Skeletal muscle satellite cell (primary cell): ENCODE measurements at regions not wholly inside any gene's neighbourhood (a gene's known extent, or its start where the extent isn't known, plus 50 kb on each side); places are given as distances from the start of the nearest gene placed in this dataset.

ENCODE experiments used
- H3K27me3 ChIP-seq: 2 replicates; pipeline ENCODE4 v1.7.0; 2013; ENCODE audit warnings: low read length; ENCODE audit not compliant: control insufficient read depth, insufficient read depth
- H3K36me3 ChIP-seq: 2 replicates; pipeline ENCODE4 v1.7.0; 2013; ENCODE audit warnings: mild to moderate bottlenecking, control low read depth, low read length; ENCODE audit not compliant: insufficient read depth
- H3K4me1 ChIP-seq: 2 replicates; pipeline ENCODE4 v1.7.0; 2013; ENCODE audit warnings: low read length; ENCODE audit not compliant: control insufficient read depth, insufficient read depth
- H3K4me2 ChIP-seq: 2 replicates; pipeline ENCODE4 v1.7.0; 2013; ENCODE audit warnings: mild to moderate bottlenecking, low read length
- H3K4me3 ChIP-seq: 2 replicates; pipeline ENCODE4 v1.7.0; 2013; ENCODE audit warnings: low read length
- H3K9ac ChIP-seq: 2 replicates; pipeline ENCODE4 v1.7.0; 2013; ENCODE audit warnings: mild to moderate bottlenecking, low read depth, low read length, moderate library complexity
- H3K9me3 ChIP-seq: replicated peaks from 2 replicates; pipeline ENCODE4 v1.7.0; 2013; ENCODE audit warnings: mild to moderate bottlenecking, control low read depth, low read length

- peaks cover 7% of the 10 kb centered on the region for H3K4me1 ChIP-seq
- no peak overlapping the region for H3K9ac ChIP-seq
- H3K36me3 ChIP-seq: no peaks in the 10 kb centered on the region
- H3K27me3 ChIP-seq: no peaks in the 10 kb centered on the region
- no peaks in the 10 kb centered on the region for H3K9me3 ChIP-seq
- no peak overlapping the region for H3K4me3 ChIP-seq
- H3K4me2 ChIP-seq: no peak overlapping the region
These were observed 137.9 kb upstream of the JUN start for GRCh38 chr1:58921751-58922150.

- Histone ChIP-seq H3K9me3 (no peaks in the 10 kb centered on the region), H3K9ac (no peak overlapping the region), H3K4me1 (peaks cover 7% of the 10 kb centered on the region), H3K27me3 (no peaks in the 10 kb centered on the region), H3K4me2 (no peak overlapping the region), H3K36me3 (no peaks in the 10 kb centered on the region), H3K4me3 (no peak overlapping the region)
These were observed 138.6 kb upstream of the JUN start for GRCh38 chr1:58922302-58923089.

- Histone ChIP-seq H3K4me2 (no peak overlapping the region), H3K9me3 (no peaks in the 10 kb centered on the region), H3K27me3 (no peaks in the 10 kb centered on the region), H3K4me3 (no peak overlapping the region), H3K4me1 (peaks cover 7% of the 10 kb centered on the region), H3K36me3 (no peaks in the 10 kb centered on the region), H3K9ac (no peak overlapping the region)
These were observed 139.2 kb upstream of the JUN start for GRCh38 chr1:58923090-58923470.

GRCh38 chr1:58924016-58924565 lies 140.2 kb upstream of the JUN start:
- Histone ChIP-seq H3K4me2 (no peak overlapping the region), H3K4me1 (peaks cover 7% of the 10 kb centered on the region), H3K9ac (no peak overlapping the region), H3K4me3 (no peak overlapping the region), H3K27me3 (no peaks in the 10 kb centered on the region), H3K36me3 (no peaks in the 10 kb centered on the region), H3K9me3 (no peaks in the 10 kb centered on the region)

- H3K36me3 ChIP-seq: no peaks in the 10 kb centered on the region
- H3K9me3 ChIP-seq: no peaks in the 10 kb centered on the region
- H3K27me3 ChIP-seq: no peaks in the 10 kb centered on the region
- no peak overlapping the region for H3K4me2 ChIP-seq
- no peak overlapping the region for H3K9ac ChIP-seq
- peaks cover 13% of the 10 kb centered on the region for H3K4me1 ChIP-seq
- no peak overlapping the region for H3K4me3 ChIP-seq
These were observed 141.0 kb upstream of the JUN start for GRCh38 chr1:58924821-58925220.

- Histone ChIP-seq H3K4me2 (no peak overlapping the region), H3K36me3 (no peaks in the 10 kb centered on the region), H3K4me3 (no peak overlapping the region), H3K9me3 (no peaks in the 10 kb centered on the region), H3K27me3 (no peaks in the 10 kb centered on the region), H3K9ac (no peak overlapping the region), H3K4me1 (peaks cover 16% of the 10 kb centered on the region)
These were observed 141.4 kb upstream of the JUN start for GRCh38 chr1:58925247-58925646.

- Histone ChIP-seq H3K27me3 (no peaks in the 10 kb centered on the region), H3K4me2 (no peak overlapping the region), H3K36me3 (no peaks in the 10 kb centered on the region), H3K9ac (no peak overlapping the region), H3K9me3 (no peaks in the 10 kb centered on the region), H3K4me1 (peaks cover 16% of the 10 kb centered on the region), H3K4me3 (no peak overlapping the region)
These were observed 142.3 kb upstream of the JUN start for GRCh38 chr1:58926152-58926551.

GRCh38 chr1:58927041-58927721 lies 143.3 kb upstream of the JUN start:
- Histone ChIP-seq H3K4me3 (no peak overlapping the region), H3K4me1 (peaks cover 19% of the 10 kb centered on the region), H3K4me2 (no peak overlapping the region), H3K27me3 (no peaks in the 10 kb centered on the region), H3K36me3 (no peaks in the 10 kb centered on the region), H3K9ac (no peak overlapping the region), H3K9me3 (no peaks in the 10 kb centered on the region)

GRCh38 chr1:58927722-58928085 lies 143.9 kb upstream of the JUN start:
- H3K9me3 ChIP-seq: no peaks in the 10 kb centered on the region
- no peak overlapping the region for H3K4me3 ChIP-seq
- H3K9ac ChIP-seq: no peak overlapping the region
- H3K4me2 ChIP-seq: no peak overlapping the region
- H3K27me3 ChIP-seq: no peaks in the 10 kb centered on the region
- H3K36me3 ChIP-seq: no peaks in the 10 kb centered on the region
- peaks cover 19% of the 10 kb centered on the region for H3K4me1 ChIP-seq

- Histone ChIP-seq H3K4me3 (no peak overlapping the region), H3K27me3 (no peaks in the 10 kb centered on the region), H3K4me2 (no peak overlapping the region), H3K9ac (no peak overlapping the region), H3K4me1 (peaks cover 27% of the 10 kb centered on the region), H3K9me3 (no peaks in the 10 kb centered on the region), H3K36me3 (no peaks in the 10 kb centered on the region)
These were observed 144.7 kb upstream of the JUN start for GRCh38 chr1:58928514-58928913.

GRCh38 chr1:58929671-58930325 lies 146.0 kb upstream of the JUN start:
- Histone ChIP-seq H3K9ac (no peak overlapping the region), H3K27me3 (no peaks in the 10 kb centered on the region), H3K4me1 (peaks cover 28% of the 10 kb centered on the region), H3K36me3 (no peaks in the 10 kb centered on the region), H3K4me3 (no peak overlapping the region), H3K4me2 (no peak overlapping the region), H3K9me3 (no peaks in the 10 kb centered on the region)
